M059J (cell line): ENCODE measurements at regions not wholly inside any gene's neighbourhood (a gene's known extent, or its start where the extent isn't known, plus 50 kb on each side); places are given as distances from the start of the nearest gene placed in this dataset.
A peak's percentile ranks its signal among the peaks of the same experiment; 100 is the strongest.

ENCODE experiments used
- DNase-seq: peaks from one replicate; pipeline ENCODE4 v3.0.0-alpha.2; 2012; ENCODE audit warnings: low read depth

- DNase-seq: no peak
Measured at GRCh38 chr14:66069036-66069435, 417.1 kb upstream of the CCDC196 start.

- DNase-seq: peak; percentile 22
Measured at GRCh38 chr14:66069830-66070541, 416.2 kb upstream of the CCDC196 start.

- DNase-seq: peak; percentile 8
Measured at GRCh38 chr14:66070542-66071319, 415.4 kb upstream of the CCDC196 start.

GRCh38 chr14:66072190-66073084, 413.7 kb upstream of the CCDC196 start:
- peak; percentile 2 for DNase-seq

GRCh38 chr14:66074537-66074936, 411.6 kb upstream of the CCDC196 start:
- no peak for DNase-seq

GRCh38 chr14:66076176-66076575, 410.0 kb upstream of the CCDC196 start:
- DNase-seq: no peak

- DNase-seq: no peak
Measured at GRCh38 chr14:66078006-66078405, 408.2 kb upstream of the CCDC196 start.

GRCh38 chr14:66081594-66082376, 404.4 kb upstream of the CCDC196 start:
- no peak for DNase-seq

- DNase-seq: no peak
Measured at GRCh38 chr14:66085224-66085623, 400.9 kb upstream of the CCDC196 start.

GRCh38 chr14:66085665-66086064, 400.5 kb upstream of the CCDC196 start:
- no peak for DNase-seq

- DNase-seq: no peak
Measured at GRCh38 chr14:66087231-66087630, 398.9 kb upstream of the CCDC196 start.

- DNase-seq: no peak
Measured at GRCh38 chr14:66088656-66089055, 397.5 kb upstream of the CCDC196 start.

GRCh38 chr14:66092206-66092605, 394.0 kb upstream of the CCDC196 start:
- DNase-seq: no peak

- DNase-seq: no peak
Measured at GRCh38 chr14:66092748-66093147, 393.4 kb upstream of the CCDC196 start.

GRCh38 chr14:66094001-66094727, 392.0 kb upstream of the CCDC196 start:
- no peak for DNase-seq

- no peak for DNase-seq
Measured at GRCh38 chr14:66099451-66099850, 386.7 kb upstream of the CCDC196 start.

- DNase-seq: no peak
Measured at GRCh38 chr14:66099931-66100330, 386.2 kb upstream of the CCDC196 start.

- no peak for DNase-seq
Measured at GRCh38 chr14:66101662-66102061, 384.5 kb upstream of the CCDC196 start.

GRCh38 chr14:66104486-66104885, 381.7 kb upstream of the CCDC196 start:
- DNase-seq: no peak

- peak; percentile 1 for DNase-seq
Measured at GRCh38 chr14:66105815-66106214, 380.4 kb upstream of the CCDC196 start.

GRCh38 chr14:66109426-66109825, 376.7 kb upstream of the CCDC196 start:
- DNase-seq: no peak
